Mucosa of descending colon (tissue), 3 donors: ENCODE measurements at regions not wholly inside any gene's neighbourhood (a gene's known extent, or its start where the extent isn't known, plus 50 kb on each side); places are given as distances from the start of the nearest gene placed in this dataset.

ENCODE experiments used
- ATAC-seq: fragments of 200-7000 bp; cut with Tn5 transposase; one replicate; pipeline ENCODE4 v1.9.1; 2020; ENCODE audit warnings: mild to moderate bottlenecking, moderate library complexity
- DNase-seq, 3 donors: peaks; one replicate each; pipeline ENCODE4 v3.0.0-alpha.2; 2020
- H3K36me3 ChIP-seq: fragments of 200-600 bp; one replicate; pipeline ENCODE4 v1.8.0; 2021; ENCODE audit warnings: low read depth, mild to moderate bottlenecking
- H3K4me1 ChIP-seq: fragments of 200-600 bp; one replicate; pipeline ENCODE4 v1.8.0; 2021; ENCODE audit warnings: low read depth, mild to moderate bottlenecking
- H3K4me3 ChIP-seq: fragments of 200-600 bp; one replicate; pipeline ENCODE4 v1.8.0; 2021; ENCODE audit warnings: mild to moderate bottlenecking
- H3K9me3 ChIP-seq: fragments of 200-600 bp; one replicate; pipeline ENCODE4 v1.8.0; 2021; ENCODE audit warnings: mild to moderate bottlenecking
- intact Hi-C, 2 donors: fragments of 100-400 bp; cut with DNase I in 1 of 2; cut with micrococcal nuclease in 1 of 2; formaldehyde crosslinking; loops; one replicate each; pipeline versions ENCODE4 v1.11.0 to v1.11.1; 2022; cut with DNase I, micrococcal nuclease
- TF ChIP-seq, protein P1 (sequence below): fragments of 200-600 bp; IDR thresholded peaks from one replicate; pipeline ENCODE4 v1.8.0; 2022; ENCODE audit warnings: antibody characterized with exemption, mild to moderate bottlenecking
- donor health status: DM: no; HTN: no; CAD: no; lungs with moderate emphysema.
- donor health status: DM: no; HTN: no; CAD: no.
- donor health status: DM: no; HTN: yes; CAD: no.

DNA sequence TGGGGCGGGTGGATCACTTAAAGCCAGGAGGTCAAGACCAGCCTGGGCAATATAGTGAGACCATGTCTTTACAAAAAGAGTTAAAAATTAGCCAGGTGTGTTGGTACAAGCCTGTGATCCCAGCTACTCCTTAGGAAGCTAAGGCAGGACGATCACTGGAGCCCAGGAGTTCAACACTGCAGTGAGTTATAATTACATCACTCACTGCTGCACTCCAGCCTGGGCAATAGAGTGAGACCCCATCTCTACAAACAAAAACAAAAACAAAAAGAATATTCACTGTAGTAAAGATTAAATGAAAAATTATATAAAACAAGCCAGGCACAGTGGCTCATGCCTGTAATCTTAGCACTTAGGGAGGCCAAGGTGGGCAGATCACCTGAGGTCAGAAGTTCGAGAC is 1047.6 kb upstream of the AUTS2 start:
- no peak for DNase-seq
- H3K9me3 ChIP-seq, result peaks cover 10% of the 10 kb centered on the region
- intact Hi-C loops, result no loop called here
- no peaks in the 10 kb centered on the region for H3K36me3 ChIP-seq
- TF ChIP-seq, protein P1, sequence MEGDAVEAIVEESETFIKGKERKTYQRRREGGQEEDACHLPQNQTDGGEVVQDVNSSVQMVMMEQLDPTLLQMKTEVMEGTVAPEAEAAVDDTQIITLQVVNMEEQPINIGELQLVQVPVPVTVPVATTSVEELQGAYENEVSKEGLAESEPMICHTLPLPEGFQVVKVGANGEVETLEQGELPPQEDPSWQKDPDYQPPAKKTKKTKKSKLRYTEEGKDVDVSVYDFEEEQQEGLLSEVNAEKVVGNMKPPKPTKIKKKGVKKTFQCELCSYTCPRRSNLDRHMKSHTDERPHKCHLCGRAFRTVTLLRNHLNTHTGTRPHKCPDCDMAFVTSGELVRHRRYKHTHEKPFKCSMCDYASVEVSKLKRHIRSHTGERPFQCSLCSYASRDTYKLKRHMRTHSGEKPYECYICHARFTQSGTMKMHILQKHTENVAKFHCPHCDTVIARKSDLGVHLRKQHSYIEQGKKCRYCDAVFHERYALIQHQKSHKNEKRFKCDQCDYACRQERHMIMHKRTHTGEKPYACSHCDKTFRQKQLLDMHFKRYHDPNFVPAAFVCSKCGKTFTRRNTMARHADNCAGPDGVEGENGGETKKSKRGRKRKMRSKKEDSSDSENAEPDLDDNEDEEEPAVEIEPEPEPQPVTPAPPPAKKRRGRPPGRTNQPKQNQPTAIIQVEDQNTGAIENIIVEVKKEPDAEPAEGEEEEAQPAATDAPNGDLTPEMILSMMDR, result no peak
- no peak for ATAC-seq
- H3K4me1 ChIP-seq, result no peaks in the 10 kb centered on the region
- H3K4me3 ChIP-seq, result no peak overlapping the region

- H3K9me3 ChIP-seq, result peaks cover 5% of the 10 kb centered on the region
- no peak overlapping the region for H3K4me3 ChIP-seq
- no peaks in the 10 kb centered on the region for H3K36me3 ChIP-seq
- DNase-seq, result no peak
- TF ChIP-seq, protein P1, result no peak
- no peak for ATAC-seq
- intact Hi-C loops, result no loop called here
- no peaks in the 10 kb centered on the region for H3K4me1 ChIP-seq
Measured at GRCh38 chr7:68556537-68556936, 1041.7 kb upstream of the AUTS2 start.

DNA sequence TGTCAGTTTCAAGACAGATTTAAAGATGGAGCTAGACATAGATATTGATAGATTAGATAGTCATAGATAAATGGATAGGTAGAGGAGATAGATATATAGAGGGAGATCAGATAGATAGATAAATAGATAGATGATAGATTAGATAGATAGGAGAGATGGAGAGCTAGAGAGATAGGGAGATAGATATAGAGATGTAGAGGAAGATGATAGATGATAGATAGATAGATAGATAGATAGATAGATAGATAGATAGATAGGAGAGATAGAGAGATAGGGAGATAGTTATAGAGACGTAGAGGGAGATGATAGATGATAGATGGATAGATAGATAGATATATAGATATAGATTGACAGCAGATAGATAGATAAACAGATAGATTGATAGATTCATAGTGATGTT is 1038.8 kb upstream of the AUTS2 start:
- H3K4me1 ChIP-seq, result no peaks in the 10 kb centered on the region
- H3K36me3 ChIP-seq, result no peaks in the 10 kb centered on the region
- intact Hi-C loops, result no loop called here
- H3K4me3 ChIP-seq, result no peak overlapping the region
- TF ChIP-seq, protein P1, result no peak
- peaks cover 5% of the 10 kb centered on the region for H3K9me3 ChIP-seq
- DNase-seq, result no peak
- no peak for ATAC-seq

- Histone ChIP-seq H3K36me3 (no peaks in the 10 kb centered on the region), H3K9me3 (peaks cover 13% of the 10 kb centered on the region), H3K4me3 (no peak overlapping the region), H3K4me1 (no peaks in the 10 kb centered on the region)
- ATAC-seq, result no peak
- no peak for DNase-seq
- intact Hi-C loops, result no loop called here
- TF ChIP-seq, protein P1, result no peak
Measured at GRCh38 chr7:68562323-68562899, 1035.9 kb upstream of the AUTS2 start.

DNA sequence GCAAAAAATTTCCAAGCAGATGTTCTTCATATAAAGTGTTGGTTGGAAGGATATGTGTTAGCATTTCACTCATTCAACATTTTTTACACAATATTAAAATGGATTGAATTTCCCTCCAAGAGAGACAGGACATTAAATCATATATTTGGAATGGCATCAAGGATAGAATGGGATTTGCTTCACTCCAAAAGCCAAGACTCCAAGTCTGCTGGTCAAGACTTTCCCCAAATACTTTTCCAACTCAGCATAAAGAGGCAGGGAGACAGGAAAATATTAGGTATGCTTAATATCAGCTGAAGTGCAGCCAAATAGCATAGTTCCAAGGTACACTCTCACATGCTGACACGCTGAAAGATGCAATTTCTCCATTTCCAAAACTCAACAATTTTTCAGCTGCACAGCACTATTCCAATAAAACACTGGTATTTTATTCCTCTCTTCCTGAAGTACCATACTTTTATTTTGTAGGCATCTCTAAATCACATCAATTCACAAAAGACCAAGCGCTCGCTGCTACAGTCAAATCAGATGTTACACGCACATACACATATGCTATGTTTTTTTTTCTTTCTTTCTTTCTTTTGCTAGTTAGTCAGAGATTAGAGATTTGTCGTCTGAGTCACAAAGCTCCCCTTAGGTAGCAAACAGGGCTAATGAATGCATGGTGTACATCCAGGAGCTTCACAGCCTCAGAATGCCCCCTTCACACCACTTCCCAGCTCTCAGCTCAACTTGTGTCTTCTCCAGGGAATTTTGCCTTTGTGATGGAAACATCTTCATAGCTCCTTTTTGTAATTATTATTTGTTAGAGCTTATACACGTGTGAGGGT is 1033.8 kb upstream of the AUTS2 start:
- Histone ChIP-seq H3K36me3 (no peaks in the 10 kb centered on the region), H3K4me3 (no peak overlapping the region), H3K4me1 (no peaks in the 10 kb centered on the region), H3K9me3 (peaks cover 11% of the 10 kb centered on the region)
- no peak for ATAC-seq
- TF ChIP-seq, protein P1, result no peak
- intact Hi-C loops, result no loop called here
- no peak for DNase-seq
